Suprapubic skin (tissue), 4 donors: ENCODE measurements at regions not wholly inside any gene's neighbourhood (a gene's known extent, or its start where the extent isn't known, plus 50 kb on each side); places are given as distances from the start of the nearest gene placed in this dataset.

Experiments used
- DNase-seq, 2 donors: peaks; one replicate each; pipeline ENCODE4 v3.0.0-alpha.2; 2019; ENCODE audit warnings: low spot score in 2 of 2
- H3K27ac ChIP-seq: fragments of 200-600 bp; sonication (generic); one replicate; pipeline ENCODE4 v1.5.1; 2019
- H3K27me3 ChIP-seq: fragments of 200-600 bp; sonication (generic); one replicate; pipeline ENCODE4 v1.5.1; 2019
- H3K36me3 ChIP-seq: fragments of 200-600 bp; sonication (generic); one replicate; pipeline ENCODE4 v1.5.1; 2019
- H3K4me1 ChIP-seq: fragments of 200-600 bp; sonication (generic); one replicate; pipeline ENCODE4 v1.5.1; 2019
- H3K4me3 ChIP-seq: fragments of 200-600 bp; sonication (generic); one replicate; pipeline ENCODE4 v1.5.1; 2019; ENCODE audit warnings: mild to moderate bottlenecking
- H3K9me3 ChIP-seq: fragments of 200-600 bp; sonication (generic); one replicate; pipeline ENCODE4 v1.5.1; 2019
- EP300 ChIP-seq: sonication (generic); formaldehyde crosslinking; IDR thresholded peaks from one replicate; pipeline ENCODE4 v1.6.1; 2017; ENCODE audit warnings: antibody characterized with exemption
- POLR2A ChIP-seq, 2 donors: fragments of 450-650 bp; IDR thresholded peaks; one replicate each; pipeline ENCODE4 v1.6.1; 2017; ENCODE audit warnings: antibody characterized with exemption in 2 of 2, mild to moderate bottlenecking in 2 of 2, moderate library complexity in 2 of 2
- POLR2AphosphoS5 ChIP-seq, 3 donors: sonication (generic); formaldehyde crosslinking; IDR thresholded peaks; one replicate each; pipeline ENCODE4 v1.6.1; 2017; ENCODE audit warnings: antibody characterized with exemption in 3 of 3
- WGBS: methylation state at CpG from one replicate; pipeline ENCODE4 v1.1.5; 2018; 5-methylcytosine and 5-hydroxymethylcytosine counted together
- TF ChIP-seq, protein P1 (sequence below), 2 donors: fragments of 200-600 bp in 1 of 2; fragments of 450-650 bp in 1 of 2; sonication (generic) in 1 of 2; IDR thresholded peaks; one replicate each; pipeline ENCODE4 v1.5.1; 2016 to 2019; ENCODE audit warnings: antibody characterized with exemption in 2 of 2, mild to moderate bottlenecking in 1 of 2, moderate library complexity in 1 of 2

DNA sequence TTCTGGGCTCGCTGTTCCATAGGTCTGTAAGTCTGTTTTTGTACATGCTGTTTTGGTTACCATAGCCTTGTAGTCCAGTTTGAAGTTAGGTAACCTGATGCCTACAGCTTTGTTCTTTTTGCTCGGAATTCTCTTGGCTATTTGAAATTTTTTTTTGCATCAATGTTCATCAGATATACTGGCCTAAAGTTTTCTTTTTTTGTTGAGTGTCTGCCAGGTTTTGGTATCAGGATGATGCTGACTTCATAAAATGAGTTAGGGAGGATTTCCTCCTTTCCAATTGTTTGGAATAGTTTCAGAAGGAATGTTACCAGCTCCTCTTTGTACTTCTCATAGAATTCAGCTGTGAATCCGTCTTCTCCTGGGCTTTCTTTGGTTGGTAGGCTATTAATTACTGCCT is 397.8 kb upstream of the HTR2A start:
- no peaks in the 10 kb centered on the region for H3K9me3 ChIP-seq
- no peaks in the 10 kb centered on the region for H3K27me3 ChIP-seq
- WGBS = 79% methylated on average over 3 of the region's 3 CpGs
- H3K4me1 ChIP-seq = no peaks in the 10 kb centered on the region
- no peaks in the 10 kb centered on the region for H3K36me3 ChIP-seq
- no peak for DNase-seq
- no peak overlapping the region for H3K27ac ChIP-seq
- H3K4me3 ChIP-seq = no peak overlapping the region
- TF ChIP-seq POLR2AphosphoS5 (IDR thresholded peaks at IDR 0.05) = no peak
- TF ChIP-seq, protein P1, sequence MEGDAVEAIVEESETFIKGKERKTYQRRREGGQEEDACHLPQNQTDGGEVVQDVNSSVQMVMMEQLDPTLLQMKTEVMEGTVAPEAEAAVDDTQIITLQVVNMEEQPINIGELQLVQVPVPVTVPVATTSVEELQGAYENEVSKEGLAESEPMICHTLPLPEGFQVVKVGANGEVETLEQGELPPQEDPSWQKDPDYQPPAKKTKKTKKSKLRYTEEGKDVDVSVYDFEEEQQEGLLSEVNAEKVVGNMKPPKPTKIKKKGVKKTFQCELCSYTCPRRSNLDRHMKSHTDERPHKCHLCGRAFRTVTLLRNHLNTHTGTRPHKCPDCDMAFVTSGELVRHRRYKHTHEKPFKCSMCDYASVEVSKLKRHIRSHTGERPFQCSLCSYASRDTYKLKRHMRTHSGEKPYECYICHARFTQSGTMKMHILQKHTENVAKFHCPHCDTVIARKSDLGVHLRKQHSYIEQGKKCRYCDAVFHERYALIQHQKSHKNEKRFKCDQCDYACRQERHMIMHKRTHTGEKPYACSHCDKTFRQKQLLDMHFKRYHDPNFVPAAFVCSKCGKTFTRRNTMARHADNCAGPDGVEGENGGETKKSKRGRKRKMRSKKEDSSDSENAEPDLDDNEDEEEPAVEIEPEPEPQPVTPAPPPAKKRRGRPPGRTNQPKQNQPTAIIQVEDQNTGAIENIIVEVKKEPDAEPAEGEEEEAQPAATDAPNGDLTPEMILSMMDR (IDR thresholded peaks at IDR 0.05) = no peak
- no peak for TF ChIP-seq EP300
- TF ChIP-seq POLR2A (IDR thresholded peaks at IDR 0.05) = no peak

DNA sequence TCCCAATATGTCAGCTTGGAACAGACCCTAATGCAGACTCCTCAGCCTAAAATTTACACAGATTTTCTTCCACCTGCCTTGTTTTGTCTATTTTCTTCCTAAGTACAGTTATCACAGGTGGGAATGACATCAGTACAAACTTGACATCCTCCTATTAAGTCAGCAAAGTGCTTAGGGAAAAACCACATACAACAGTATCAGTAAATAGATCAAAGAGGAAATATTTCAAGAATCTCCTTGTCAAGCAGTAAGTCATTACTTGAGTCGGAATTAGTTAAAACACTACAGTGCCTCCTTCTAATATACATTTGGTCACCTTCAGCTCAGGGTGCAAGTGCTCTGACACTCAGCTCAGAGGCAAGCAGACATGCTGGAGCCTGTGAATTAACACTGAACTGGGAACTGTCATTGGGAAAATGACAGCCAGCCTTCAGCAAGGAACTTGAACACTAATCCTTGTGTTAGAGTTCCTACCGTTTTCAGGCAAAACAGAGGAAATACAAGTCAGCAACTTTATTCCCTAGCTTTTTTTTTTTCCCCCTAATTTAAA is 394.3 kb upstream of the HTR2A start:
- no peaks in the 10 kb centered on the region for H3K27me3 ChIP-seq
- no peak overlapping the region for H3K4me3 ChIP-seq
- no peak overlapping the region for H3K27ac ChIP-seq
- no peaks in the 10 kb centered on the region for H3K4me1 ChIP-seq
- H3K36me3 ChIP-seq = no peaks in the 10 kb centered on the region
- WGBS = 29% methylated on average over 2 of the region's 2 CpGs
- no peaks in the 10 kb centered on the region for H3K9me3 ChIP-seq
- TF ChIP-seq POLR2A (IDR thresholded peaks at IDR 0.05) (no peak), EP300 (no peak), POLR2AphosphoS5 (IDR thresholded peaks at IDR 0.05) (no peak)
- TF ChIP-seq, protein P1 (IDR thresholded peaks at IDR 0.05) = no peak
- DNase-seq = no peak

DNA sequence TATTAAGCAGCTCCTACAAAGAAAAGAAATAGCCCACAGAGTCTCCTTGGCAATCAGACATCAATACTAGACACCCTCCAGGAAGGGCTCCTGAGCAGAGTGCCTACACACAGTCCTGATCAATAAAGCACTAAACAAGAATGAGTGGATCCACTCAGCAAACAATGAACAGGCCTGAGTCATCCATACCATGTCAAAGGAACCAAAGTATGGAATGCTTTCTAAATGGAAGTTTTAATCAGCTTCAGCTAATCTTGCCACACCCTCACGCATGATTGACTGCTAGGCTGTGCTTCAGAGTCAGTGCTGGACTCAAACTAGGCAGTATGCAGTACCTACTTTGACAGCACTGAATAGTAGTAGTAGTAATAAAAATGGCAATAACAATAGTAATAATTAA is 392.7 kb upstream of the HTR2A start:
- no peaks in the 10 kb centered on the region for H3K4me1 ChIP-seq
- H3K27me3 ChIP-seq = no peaks in the 10 kb centered on the region
- TF ChIP-seq POLR2AphosphoS5 (IDR thresholded peaks at IDR 0.05) (no peak), EP300 (no peak), POLR2A (IDR thresholded peaks at IDR 0.05) (no peak)
- TF ChIP-seq, protein P1 (IDR thresholded peaks at IDR 0.05) = no peak
- H3K4me3 ChIP-seq = no peak overlapping the region
- no peaks in the 10 kb centered on the region for H3K9me3 ChIP-seq
- WGBS = 88% methylated on average over 1 of the region's 1 CpG
- H3K27ac ChIP-seq = no peak overlapping the region
- no peak for DNase-seq
- H3K36me3 ChIP-seq = no peaks in the 10 kb centered on the region

DNA sequence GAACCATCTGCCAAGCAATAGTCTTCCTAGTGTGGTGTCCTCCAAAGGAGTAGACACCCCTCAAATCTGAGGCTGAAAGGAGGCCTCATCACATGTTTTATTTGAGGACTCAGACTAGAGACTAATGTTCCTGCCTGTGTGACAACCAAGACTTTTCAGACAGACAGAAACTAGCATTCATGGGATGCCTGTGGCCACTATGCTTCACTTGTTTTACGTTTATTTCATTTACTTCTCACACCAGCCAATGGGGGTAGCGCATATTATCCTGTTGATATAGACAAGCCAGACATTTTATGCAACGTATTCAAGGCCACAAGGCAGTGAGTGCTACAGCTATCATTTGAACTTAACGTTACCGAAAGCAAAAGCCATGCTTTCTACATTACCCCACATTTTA is 391.7 kb upstream of the HTR2A start:
- no peak for DNase-seq
- no peaks in the 10 kb centered on the region for H3K4me1 ChIP-seq
- H3K9me3 ChIP-seq = no peaks in the 10 kb centered on the region
- no peak overlapping the region for H3K27ac ChIP-seq
- WGBS = 85% methylated on average over 5 of the region's 5 CpGs
- no peaks in the 10 kb centered on the region for H3K36me3 ChIP-seq
- TF ChIP-seq, protein P1 (IDR thresholded peaks at IDR 0.05) = no peak
- H3K4me3 ChIP-seq = no peak overlapping the region
- H3K27me3 ChIP-seq = no peaks in the 10 kb centered on the region

DNA sequence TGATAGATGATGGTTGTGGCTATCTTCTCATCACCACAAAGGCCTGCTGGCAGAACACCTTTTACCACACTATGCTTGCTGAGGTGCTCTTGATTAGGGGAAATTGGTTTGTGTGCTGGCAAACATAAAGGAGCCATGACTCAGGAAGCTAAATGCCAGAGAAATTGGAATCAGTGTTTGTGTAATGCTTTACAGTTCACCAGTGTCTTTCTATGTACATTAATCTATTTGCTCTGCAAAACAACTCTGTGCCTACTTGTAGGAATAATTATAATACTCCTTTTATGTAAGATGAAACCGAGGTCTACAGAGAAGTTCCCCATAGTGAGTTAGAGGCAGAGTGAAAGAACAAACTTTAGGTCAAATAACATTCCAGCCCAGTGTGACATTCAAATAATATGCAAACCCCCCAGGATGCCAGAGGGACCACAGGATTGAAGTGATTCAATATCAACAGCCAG is 390.5 kb upstream of the HTR2A start:
- TF ChIP-seq POLR2A (IDR thresholded peaks at IDR 0.05) = no peak
- TF ChIP-seq, protein P1 (IDR thresholded peaks at IDR 0.05) = no peak
- TF ChIP-seq EP300 = no peak
- TF ChIP-seq POLR2AphosphoS5 (IDR thresholded peaks at IDR 0.05) = no peak
- 58% methylated on average over 1 of the region's 1 CpG for WGBS
- no peaks in the 10 kb centered on the region for H3K36me3 ChIP-seq
- no peaks in the 10 kb centered on the region for H3K4me1 ChIP-seq
- no peak overlapping the region for H3K27ac ChIP-seq
- H3K4me3 ChIP-seq = no peak overlapping the region
- H3K27me3 ChIP-seq = no peaks in the 10 kb centered on the region
- H3K9me3 ChIP-seq = no peaks in the 10 kb centered on the region
- DNase-seq = no peak
